ENCODE measurements at regions not wholly inside any gene's neighbourhood (a gene's known extent, or its start where the extent isn't known, plus 50 kb on each side); places are given as distances from the start of the nearest gene placed in this dataset.

DNA sequence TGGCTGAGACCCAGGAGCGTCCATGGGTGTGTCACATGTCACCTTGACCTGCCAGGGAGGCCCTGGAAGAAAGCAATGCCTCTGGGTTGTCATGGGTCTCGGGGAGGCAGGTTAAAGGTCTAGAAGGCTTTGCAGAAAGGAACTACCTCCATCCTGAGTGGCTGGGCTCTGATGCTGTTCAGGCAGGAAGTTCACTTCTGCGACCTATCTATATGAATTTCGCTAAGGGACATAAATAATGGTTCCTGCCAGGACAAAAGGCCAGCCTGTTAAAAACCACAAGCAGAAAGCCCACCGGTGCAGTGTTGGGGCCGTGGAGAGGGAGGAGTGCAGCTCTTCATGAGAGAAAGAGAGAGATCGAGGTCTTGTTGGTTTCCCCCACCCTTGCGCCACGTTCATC, 182.9 kb downstream of the PTPN20 start:
- WGBS (ENCODE audit: extremely low coverage, insufficient coverage, insufficient read length), result no CpG with 5 or more reads among the region's 9 CpGs
- H3K36me3 ChIP-seq (ENCODE audit: control insufficient read depth in 1 of 2, insufficient read depth in 2 of 2, low read length in 2 of 2), result no peaks in the 10 kb centered on the region

GRCh38 chr10:47094636-47095035, 183.4 kb downstream of the PTPN20 start:
- WGBS (ENCODE audit: extremely low coverage, insufficient coverage, insufficient read length), result no CpG with 5 or more reads among the region's 10 CpGs
- Histone ChIP-seq H3K27me3 (ENCODE audit: insufficient read depth, low read length) (no peaks in the 10 kb centered on the region), H4K12ac (ENCODE audit: low read depth, low read length) (no peak overlapping the region), H3K4me2 (ENCODE audit: low read length) (no peak overlapping the region), H3K18ac (ENCODE audit: low read length) (no peak overlapping the region), H3K36me3 (ENCODE audit: control insufficient read depth in 1 of 2, insufficient read depth in 2 of 2, low read length in 2 of 2) (no peaks in the 10 kb centered on the region), H4K8ac (ENCODE audit: low read depth, low read length) (no peak overlapping the region), H3K14ac (ENCODE audit: low read length) (no peak overlapping the region), H3K27ac (ENCODE audit: low read depth, low read length) (no peak overlapping the region), H2BK5ac (ENCODE audit: low read depth, low read length, poor library complexity) (no peak overlapping the region), H3K9ac (ENCODE audit: low read length) (no peak overlapping the region), H2BK120ac (ENCODE audit: insufficient read depth, low read length, poor library complexity) (no peak overlapping the region), H2AFZ (ENCODE audit: insufficient read depth, low read length, poor library complexity) (no peak overlapping the region), H3K4me1 (ENCODE audit: control insufficient read depth in 1 of 2, insufficient read depth in 2 of 2, low read length in 2 of 2) (no peaks in the 10 kb centered on the region), H3K9me3 (ENCODE audit: insufficient read depth, low read depth, low read length) (peaks cover 2% of the 10 kb centered on the region), H3K79me1 (ENCODE audit: low read length) (no peaks in the 10 kb centered on the region), H2BK12ac (ENCODE audit: low read length) (no peak overlapping the region), H3K79me2 (ENCODE audit: control insufficient read depth, insufficient read depth, low read length, poor library complexity) (no peaks in the 10 kb centered on the region), H2AK5ac (ENCODE audit: low read length) (no peak overlapping the region), H3K23ac (ENCODE audit: low read length) (no peak overlapping the region), H3K4me3 (ENCODE audit: low read depth, low read length) (no peak overlapping the region), H3K4ac (ENCODE audit: low read depth, low read length) (no peak overlapping the region), H4K91ac (ENCODE audit: low read depth, low read length) (no peak overlapping the region)
- DNase-seq, result no peak

More for the DNA sequence above, 182.9 kb downstream of the PTPN20 start:
- no peak for DNase-seq
- no peak overlapping the region for H2BK5ac ChIP-seq (ENCODE audit: low read depth, low read length, poor library complexity)
- no peak overlapping the region for H3K9ac ChIP-seq (ENCODE audit: low read length)
- no peaks in the 10 kb centered on the region for H3K4me1 ChIP-seq (ENCODE audit: control insufficient read depth in 1 of 2, insufficient read depth in 2 of 2, low read length in 2 of 2)
- H3K18ac ChIP-seq (ENCODE audit: low read length), result no peak overlapping the region
- H3K4me3 ChIP-seq (ENCODE audit: low read depth, low read length), result no peak overlapping the region
- no peak overlapping the region for H2BK120ac ChIP-seq (ENCODE audit: insufficient read depth, low read length, poor library complexity)
- no peak overlapping the region for H3K14ac ChIP-seq (ENCODE audit: low read length)
- no peak overlapping the region for H4K8ac ChIP-seq (ENCODE audit: low read depth, low read length)
- no peaks in the 10 kb centered on the region for H3K79me1 ChIP-seq (ENCODE audit: low read length)
- H3K4ac ChIP-seq (ENCODE audit: low read depth, low read length), result no peak overlapping the region
- peaks cover 2% of the 10 kb centered on the region for H3K9me3 ChIP-seq (ENCODE audit: insufficient read depth, low read depth, low read length)
- no peak overlapping the region for H4K91ac ChIP-seq (ENCODE audit: low read depth, low read length)
- H2AFZ ChIP-seq (ENCODE audit: insufficient read depth, low read length, poor library complexity), result no peak overlapping the region
- no peaks in the 10 kb centered on the region for H3K27me3 ChIP-seq (ENCODE audit: insufficient read depth, low read length)
- no peaks in the 10 kb centered on the region for H3K79me2 ChIP-seq (ENCODE audit: control insufficient read depth, insufficient read depth, low read length, poor library complexity)
- H3K23ac ChIP-seq (ENCODE audit: low read length), result no peak overlapping the region
- H2AK5ac ChIP-seq (ENCODE audit: low read length), result no peak overlapping the region
- no peak overlapping the region for H3K27ac ChIP-seq (ENCODE audit: low read depth, low read length)
- H2BK12ac ChIP-seq (ENCODE audit: low read length), result no peak overlapping the region
- no peak overlapping the region for H4K12ac ChIP-seq (ENCODE audit: low read depth, low read length)
- H3K4me2 ChIP-seq (ENCODE audit: low read length), result no peak overlapping the region

DNA sequence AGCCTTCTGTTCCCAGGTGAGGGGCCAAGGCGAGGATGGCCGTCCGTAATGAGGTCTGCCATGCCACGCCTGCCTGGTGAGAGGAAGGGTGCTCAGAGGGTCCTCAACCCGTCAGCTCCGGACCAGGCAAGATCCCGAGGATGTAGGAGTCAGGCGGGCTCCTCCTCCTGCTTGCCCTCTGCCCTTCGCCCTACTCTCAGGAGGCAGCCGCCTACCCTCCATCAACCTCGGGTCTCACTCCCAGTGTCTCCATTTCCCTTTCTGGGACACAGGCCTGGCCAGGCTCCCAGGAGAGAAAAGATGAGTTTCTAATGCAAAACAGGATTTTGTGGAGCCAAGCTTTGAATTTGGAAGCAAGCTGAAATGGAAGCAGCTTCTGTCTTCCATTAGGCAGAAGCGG, 184.0 kb downstream of the PTPN20 start:
- H3K9ac ChIP-seq (ENCODE audit: low read length), result no peak overlapping the region
- H2BK120ac ChIP-seq (ENCODE audit: insufficient read depth, low read length, poor library complexity), result no peak overlapping the region
- no peak overlapping the region for H4K8ac ChIP-seq (ENCODE audit: low read depth, low read length)
- no peak overlapping the region for H3K4ac ChIP-seq (ENCODE audit: low read depth, low read length)
- no peak overlapping the region for H2BK12ac ChIP-seq (ENCODE audit: low read length)
- WGBS (ENCODE audit: extremely low coverage, insufficient coverage, insufficient read length), result no CpG with 5 or more reads among the region's 12 CpGs
- H2AK5ac ChIP-seq (ENCODE audit: low read length), result no peak overlapping the region
- H3K14ac ChIP-seq (ENCODE audit: low read length), result no peak overlapping the region
- no peaks in the 10 kb centered on the region for H3K27me3 ChIP-seq (ENCODE audit: insufficient read depth, low read length)
- no peaks in the 10 kb centered on the region for H3K79me1 ChIP-seq (ENCODE audit: low read length)
- no peak overlapping the region for H4K91ac ChIP-seq (ENCODE audit: low read depth, low read length)
- H3K27ac ChIP-seq (ENCODE audit: low read depth, low read length), result no peak overlapping the region
- no peaks in the 10 kb centered on the region for H3K4me1 ChIP-seq (ENCODE audit: control insufficient read depth in 1 of 2, insufficient read depth in 2 of 2, low read length in 2 of 2)
- H3K9me3 ChIP-seq (ENCODE audit: insufficient read depth, low read depth, low read length), result peaks cover 2% of the 10 kb centered on the region
- no peak overlapping the region for H4K12ac ChIP-seq (ENCODE audit: low read depth, low read length)
- H3K4me2 ChIP-seq (ENCODE audit: low read length), result no peak overlapping the region
- no peaks in the 10 kb centered on the region for H3K79me2 ChIP-seq (ENCODE audit: control insufficient read depth, insufficient read depth, low read length, poor library complexity)
- no peak overlapping the region for H3K4me3 ChIP-seq (ENCODE audit: low read depth, low read length)
- no peak overlapping the region for H3K23ac ChIP-seq (ENCODE audit: low read length)
- no peak overlapping the region for H3K18ac ChIP-seq (ENCODE audit: low read length)
- no peak for DNase-seq
- H3K36me3 ChIP-seq (ENCODE audit: control insufficient read depth in 1 of 2, insufficient read depth in 2 of 2, low read length in 2 of 2), result no peaks in the 10 kb centered on the region
- no peak overlapping the region for H2AFZ ChIP-seq (ENCODE audit: insufficient read depth, low read length, poor library complexity)
- no peak overlapping the region for H2BK5ac ChIP-seq (ENCODE audit: low read depth, low read length, poor library complexity)

DNA sequence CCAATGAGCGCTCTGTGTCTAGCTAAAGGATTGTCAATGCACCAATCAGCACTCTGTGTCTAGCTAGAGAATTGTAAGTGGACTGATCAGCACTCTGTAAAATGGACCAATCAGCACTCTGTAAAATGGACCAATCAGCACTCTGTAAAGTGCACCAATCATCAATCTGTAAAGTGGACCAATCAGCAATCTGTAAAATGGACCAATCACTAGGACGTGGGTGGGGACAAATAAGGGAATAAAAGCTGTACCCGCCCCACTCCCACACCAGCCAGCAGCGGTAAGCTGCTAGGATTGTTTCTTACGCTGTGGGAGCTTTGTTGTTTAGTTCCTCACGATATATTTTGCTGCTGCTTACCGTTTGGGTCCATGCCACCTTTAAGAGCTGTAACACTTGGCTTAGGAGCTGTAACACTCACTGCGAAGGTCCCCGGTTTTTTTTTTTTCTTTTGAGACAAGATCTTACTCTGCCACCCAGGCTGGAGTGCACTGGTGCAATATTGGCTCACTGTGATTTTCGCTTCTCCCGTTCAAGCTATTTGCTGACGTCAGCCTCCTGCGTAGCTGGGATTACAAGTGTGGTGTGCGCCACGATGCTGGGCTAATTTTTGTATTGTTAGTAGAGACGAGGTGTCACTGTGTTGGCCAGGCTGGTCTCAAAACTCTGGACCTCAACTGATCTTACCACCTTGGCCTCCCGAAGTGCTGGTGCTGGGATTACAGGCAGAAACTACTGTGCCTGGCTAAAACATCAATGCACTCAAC, 184.8 kb downstream of the PTPN20 start:
- H3K4me3 ChIP-seq (ENCODE audit: low read depth, low read length), result no peak overlapping the region
- H3K4me1 ChIP-seq (ENCODE audit: control insufficient read depth in 1 of 2, insufficient read depth in 2 of 2, low read length in 2 of 2), result no peaks in the 10 kb centered on the region
- H3K14ac ChIP-seq (ENCODE audit: low read length), result no peak overlapping the region
- no peaks in the 10 kb centered on the region for H3K79me1 ChIP-seq (ENCODE audit: low read length)
- H3K18ac ChIP-seq (ENCODE audit: low read length), result no peak overlapping the region
- no peak overlapping the region for H3K23ac ChIP-seq (ENCODE audit: low read length)
- no peak overlapping the region for H3K27ac ChIP-seq (ENCODE audit: low read depth, low read length)
- no peak overlapping the region for H4K91ac ChIP-seq (ENCODE audit: low read depth, low read length)
- H2BK120ac ChIP-seq (ENCODE audit: insufficient read depth, low read length, poor library complexity), result no peak overlapping the region
- H3K27me3 ChIP-seq (ENCODE audit: insufficient read depth, low read length), result no peaks in the 10 kb centered on the region
- H3K4ac ChIP-seq (ENCODE audit: low read depth, low read length), result no peak overlapping the region
- no peak overlapping the region for H2BK5ac ChIP-seq (ENCODE audit: low read depth, low read length, poor library complexity)
- H4K12ac ChIP-seq (ENCODE audit: low read depth, low read length), result no peak overlapping the region
- H4K8ac ChIP-seq (ENCODE audit: low read depth, low read length), result no peak overlapping the region
- H3K4me2 ChIP-seq (ENCODE audit: low read length), result no peak overlapping the region
- no peak overlapping the region for H2AFZ ChIP-seq (ENCODE audit: insufficient read depth, low read length, poor library complexity)
- no peak overlapping the region for H2BK12ac ChIP-seq (ENCODE audit: low read length)
- no CpG with 5 or more reads among the region's 17 CpGs for WGBS (ENCODE audit: extremely low coverage, insufficient coverage, insufficient read length)
- peaks cover 2% of the 10 kb centered on the region for H3K9me3 ChIP-seq (ENCODE audit: insufficient read depth, low read depth, low read length)
- no peak overlapping the region for H2AK5ac ChIP-seq (ENCODE audit: low read length)
- H3K36me3 ChIP-seq (ENCODE audit: control insufficient read depth in 1 of 2, insufficient read depth in 2 of 2, low read length in 2 of 2), result no peaks in the 10 kb centered on the region
- no peak for DNase-seq
- no peaks in the 10 kb centered on the region for H3K79me2 ChIP-seq (ENCODE audit: control insufficient read depth, insufficient read depth, low read length, poor library complexity)
- H3K9ac ChIP-seq (ENCODE audit: low read length), result no peak overlapping the region
